ENCODE measurements at regions not wholly inside any gene's neighbourhood (a gene's known extent, or its start where the extent isn't known, plus 50 kb on each side); places are given as distances from the start of the nearest gene placed in this dataset.

DNA sequence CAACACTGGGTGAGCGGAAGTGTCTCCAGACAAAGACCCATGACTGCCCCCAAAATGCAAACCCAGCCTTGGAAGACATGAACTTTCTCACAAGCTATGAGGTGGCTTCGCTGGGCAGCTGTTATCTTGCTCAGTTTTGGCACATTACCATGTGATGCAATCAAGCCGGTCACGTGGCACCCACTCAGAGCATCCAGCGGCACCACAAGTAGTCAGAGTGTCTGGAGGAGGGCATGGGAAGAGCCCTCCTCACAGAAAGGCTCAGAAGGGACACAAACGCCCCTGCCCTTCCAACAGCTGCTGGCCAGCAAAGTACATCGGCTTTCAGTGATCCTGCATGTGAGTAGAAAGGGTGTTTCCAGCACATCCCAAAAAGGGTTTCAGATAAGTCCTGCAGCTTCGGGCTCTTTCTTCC lies 145.5 kb upstream of the IRF2BP2 start:
- TF ChIP-seq CTCF (IDR thresholded peaks at IDR 0.05) (no peak), POLR2AphosphoS5 (IDR thresholded peaks at IDR 0.05) (peak in 3 of 4 donors; percentile 41 to 64 (median 54))
- no peak overlapping the region for H3K4me3 ChIP-seq
- no peaks in the 10 kb centered on the region for H3K9me3 ChIP-seq
- DNase-seq: peak; percentile 90
- intact Hi-C loops (cut with DNase I): no loop called here
- H3K27me3 ChIP-seq: no peaks in the 10 kb centered on the region
- WGBS, 2 donors: 44 to 70% methylated on average over 8 of the region's 8 CpGs
- H3K4me1 ChIP-seq: peaks cover 0 to 23% (median 16%) of the 10 kb centered on the region in 4 donors
- H3K27ac ChIP-seq: peak overlapping the region in 1 of 4 donors; percentile 18
- H3K36me3 ChIP-seq: no peaks in the 10 kb centered on the region

GRCh38 chr1:234753979-234754378 lies 144.0 kb upstream of the IRF2BP2 start:
- peak in 2 of 4 donors; percentile 31 to 47 for TF ChIP-seq EP300 (IDR thresholded peaks at IDR 0.05)
- TF ChIP-seq POLR2AphosphoS5 (IDR thresholded peaks at IDR 0.05): peak; percentile 24 to 85 (median 66)
- TF ChIP-seq CTCF (IDR thresholded peaks at IDR 0.05): no peak

GRCh38 chr1:234752927-234753326 lies 142.9 kb upstream of the IRF2BP2 start:
- H3K36me3 ChIP-seq: no peaks in the 10 kb centered on the region

More at GRCh38 chr1:234753979-234754378, 144.0 kb upstream of the IRF2BP2 start:
- no peaks in the 10 kb centered on the region for H3K36me3 ChIP-seq
- peaks cover 0 to 11% (median 3%) of the 10 kb centered on the region in 4 donors for H3K4me1 ChIP-seq
- no peaks in the 10 kb centered on the region for H3K27me3 ChIP-seq
- no peak for DNase-seq
- H3K27ac ChIP-seq: peak overlapping the region in 1 of 4 donors; percentile 1
- no peaks in the 10 kb centered on the region for H3K9me3 ChIP-seq
- H3K4me3 ChIP-seq: no peak overlapping the region
- intact Hi-C loops (cut with DNase I): no loop called here
- WGBS, 2 donors: 80 to 84% methylated on average over 3 of the region's 3 CpGs

GRCh38 chr1:234751678-234752077 lies 141.7 kb upstream of the IRF2BP2 start:
- peaks cover 0 to 11% (median 3%) of the 10 kb centered on the region in 4 donors for H3K4me1 ChIP-seq
- H3K27me3 ChIP-seq: no peaks in the 10 kb centered on the region
- no peak overlapping the region for H3K4me3 ChIP-seq
- H3K36me3 ChIP-seq: no peaks in the 10 kb centered on the region
- TF ChIP-seq EP300 (IDR thresholded peaks at IDR 0.05) (no peak), POLR2AphosphoS5 (IDR thresholded peaks at IDR 0.05) (no peak), POLR2A (IDR thresholded peaks at IDR 0.05) (no peak), CTCF (IDR thresholded peaks at IDR 0.05) (no peak)
- WGBS, 2 donors: 92 to 96% methylated on average over 7 of the region's 7 CpGs
- intact Hi-C loops (cut with DNase I): no loop called here
- H3K9me3 ChIP-seq: no peaks in the 10 kb centered on the region
- H3K27ac ChIP-seq: peak overlapping the region in 1 of 4 donors; percentile 22
- DNase-seq: no peak

More at GRCh38 chr1:234752927-234753326, 142.9 kb upstream of the IRF2BP2 start:
- peaks cover 0 to 11% (median 3%) of the 10 kb centered on the region in 4 donors for H3K4me1 ChIP-seq
- no peaks in the 10 kb centered on the region for H3K9me3 ChIP-seq
- H3K27ac ChIP-seq: no peak overlapping the region
- intact Hi-C loops (cut with DNase I): no loop called here
- WGBS, 2 donors: 97 to 99% methylated on average over 8 of the region's 8 CpGs
- no peak for DNase-seq
- TF ChIP-seq CTCF (IDR thresholded peaks at IDR 0.05) (no peak), EP300 (IDR thresholded peaks at IDR 0.05) (no peak), POLR2A (IDR thresholded peaks at IDR 0.05) (no peak), POLR2AphosphoS5 (IDR thresholded peaks at IDR 0.05) (no peak)
- no peak overlapping the region for H3K4me3 ChIP-seq
- no peaks in the 10 kb centered on the region for H3K27me3 ChIP-seq
